Body of pancreas (tissue), 4 donors: ENCODE measurements at regions not wholly inside any gene's neighbourhood (a gene's known extent, or its start where the extent isn't known, plus 50 kb on each side); places are given as distances from the start of the nearest gene placed in this dataset.

ENCODE experiments used
- ATAC-seq: fragments of 150-250 bp; one replicate; pipeline ENCODE4 v1.9.1; 2016
- DNase-seq, 4 donors: peaks; one replicate each; pipeline ENCODE4 v3.0.0-alpha.2; 2019
- H3K27ac ChIP-seq, 4 donors: fragments of 200-600 bp; sonication (generic); 1 replicate in 3 of 4; 2 replicates in 1 of 4; pipeline versions ENCODE4 v1.5.1 to v1.6.1; 2016 to 2019; ENCODE audit warnings: mild to moderate bottlenecking in 1 of 4, mixed read lengths in 1 of 4, moderate library complexity in 1 of 4
- H3K27me3 ChIP-seq, 2 donors: fragments of 200-600 bp; sonication (generic); one replicate each; pipeline ENCODE4 v1.6.0; 2016; ENCODE audit warnings: mild to moderate bottlenecking in 1 of 2
- H3K36me3 ChIP-seq, 2 donors: fragments of 200-600 bp; sonication (generic); replicated peaks in 1 of 2; 2 replicates each; pipeline ENCODE4 v1.5.1; 2016; ENCODE audit warnings: low read depth in 2 of 2; ENCODE audit not compliant: insufficient read depth in 1 of 2
- H3K4me1 ChIP-seq: fragments of 200-600 bp; sonication (generic); one replicate; pipeline ENCODE4 v1.6.0; 2016
- H3K4me3 ChIP-seq, 2 donors: fragments of 200-600 bp; sonication (generic); 1 replicate in 1 of 2; 2 replicates in 1 of 2; pipeline ENCODE4 v1.5.1; 2016 to 2019
- H3K9me3 ChIP-seq, 3 donors: fragments of 200-600 bp; sonication (generic); 1 replicate in 2 of 3; 2 replicates in 1 of 3; pipeline ENCODE4 v1.5.1; 2016
- CTCF ChIP-seq, 7 experiments: fragments of 450-650 bp in 4 of 7; fragments of 200-600 bp in 3 of 7; sonication (generic) in 3 of 7; IDR thresholded peaks; one replicate each; pipeline ENCODE4 v1.5.1; 2016 to 2019; ENCODE audit warnings: antibody characterized with exemption in 7 of 7
- POLR2A ChIP-seq, 3 donors: fragments of 450-650 bp; IDR thresholded peaks; one replicate each; pipeline ENCODE4 v1.6.1; 2016; ENCODE audit warnings: antibody characterized with exemption in 3 of 3, mild to moderate bottlenecking in 2 of 3
- WGBS, 2 donors: methylation state at CpG; one replicate each; pipeline ENCODE4 v1.1.5; 2017; 5-methylcytosine and 5-hydroxymethylcytosine counted together
- intact Hi-C: fragments of 100-400 bp; cut with DNase I; formaldehyde crosslinking; loops from one replicate; pipeline ENCODE4 v1.15.1; 2023

GRCh38 chr1:8249838-8250237 lies 68.1 kb upstream of the SLC45A1 start:
- Histone ChIP-seq H3K36me3 (no peaks in the 10 kb centered on the region), H3K27ac (no peak overlapping the region), H3K9me3 (no peaks in the 10 kb centered on the region), H3K27me3 (no peaks in the 10 kb centered on the region), H3K4me1 (no peaks in the 10 kb centered on the region), H3K4me3 (no peak overlapping the region)
- intact Hi-C loops: no loop called here
- DNase-seq: no peak
- 56 to 64% methylated on average over 4 of the region's 4 CpGs for WGBS, 2 donors
- no peak for ATAC-seq
- TF ChIP-seq POLR2A (IDR thresholded peaks at IDR 0.05) (no peak), CTCF (IDR thresholded peaks at IDR 0.05) (no peak)

GRCh38 chr1:8247811-8248436 lies 70.0 kb upstream of the SLC45A1 start:
- DNase-seq (no peak), ATAC-seq (peak; percentile 63)
- Histone ChIP-seq H3K9me3 (no peaks in the 10 kb centered on the region), H3K27ac (peak overlapping the region in 3 of 4 donors; percentile 68 to 73 (median 73)), H3K4me1 (no peaks in the 10 kb centered on the region), H3K27me3 (no peaks in the 10 kb centered on the region), H3K4me3 (no peak overlapping the region), H3K36me3 (no peaks in the 10 kb centered on the region)
- WGBS, 2 donors: 54 to 73% methylated on average over 10 of the region's 10 CpGs
- TF ChIP-seq CTCF (IDR thresholded peaks at IDR 0.05): no peak
- no peak for TF ChIP-seq POLR2A (IDR thresholded peaks at IDR 0.05)
- intact Hi-C loops: no loop called here

- no peak for DNase-seq
- intact Hi-C loops: no loop called here
- TF ChIP-seq POLR2A (IDR thresholded peaks at IDR 0.05): no peak
- no peak for TF ChIP-seq CTCF (IDR thresholded peaks at IDR 0.05)
- no peak for ATAC-seq
- no peak overlapping the region for H3K4me3 ChIP-seq
- H3K27ac ChIP-seq: no peak overlapping the region
- no peaks in the 10 kb centered on the region for H3K36me3 ChIP-seq
- 66 to 73% methylated on average over 4 of the region's 4 CpGs for WGBS, 2 donors
- no peaks in the 10 kb centered on the region for H3K9me3 ChIP-seq
- no peaks in the 10 kb centered on the region for H3K27me3 ChIP-seq
- H3K4me1 ChIP-seq: peaks cover 9% of the 10 kb centered on the region
These were observed 73.6 kb upstream of the SLC45A1 start for GRCh38 chr1:8244304-8244703.

- no peak for DNase-seq
- Histone ChIP-seq H3K9me3 (no peaks in the 10 kb centered on the region), H3K4me1 (peaks cover 23% of the 10 kb centered on the region), H3K27me3 (no peaks in the 10 kb centered on the region), H3K27ac (no peak overlapping the region), H3K36me3 (no peaks in the 10 kb centered on the region), H3K4me3 (no peak overlapping the region)
- intact Hi-C loops: no loop called here
- TF ChIP-seq POLR2A (IDR thresholded peaks at IDR 0.05) (no peak), CTCF (IDR thresholded peaks at IDR 0.05) (no peak)
- no peak for ATAC-seq
- WGBS, 2 donors: 68 to 74% methylated on average over 7 of the region's 7 CpGs
These were observed 75.4 kb upstream of the SLC45A1 start for GRCh38 chr1:8242498-8242897.

- ATAC-seq: no peak
- no peak overlapping the region for H3K27ac ChIP-seq
- DNase-seq: no peak
- no peaks in the 10 kb centered on the region for H3K36me3 ChIP-seq
- WGBS, 2 donors: 77 to 86% methylated on average over 14 of the region's 14 CpGs
- no peaks in the 10 kb centered on the region for H3K27me3 ChIP-seq
- H3K4me1 ChIP-seq: peaks cover 23% of the 10 kb centered on the region
- no peaks in the 10 kb centered on the region for H3K9me3 ChIP-seq
- intact Hi-C loops: no loop called here
- no peak overlapping the region for H3K4me3 ChIP-seq
- TF ChIP-seq CTCF (IDR thresholded peaks at IDR 0.05): no peak
- no peak for TF ChIP-seq POLR2A (IDR thresholded peaks at IDR 0.05)
These were observed 76.4 kb upstream of the SLC45A1 start for GRCh38 chr1:8241417-8242014.
